ENCODE measurements at regions not wholly inside any gene's neighbourhood (a gene's known extent, or its start where the extent isn't known, plus 50 kb on each side); places are given as distances from the start of the nearest gene placed in this dataset.
"Not testable (repeated sequence)": the region's sequence is repeated elsewhere in the genome, so short reads cannot be mapped to it uniquely, and the experiment has no call there.

- intact Hi-C loops (cut with DNase I); DNase-seq; ATAC-seq: not testable (repeated sequence)
Observed at GRCh38 chr11:100409267-100409666, 277.8 kb upstream of the ARHGAP42 start.

DNA sequence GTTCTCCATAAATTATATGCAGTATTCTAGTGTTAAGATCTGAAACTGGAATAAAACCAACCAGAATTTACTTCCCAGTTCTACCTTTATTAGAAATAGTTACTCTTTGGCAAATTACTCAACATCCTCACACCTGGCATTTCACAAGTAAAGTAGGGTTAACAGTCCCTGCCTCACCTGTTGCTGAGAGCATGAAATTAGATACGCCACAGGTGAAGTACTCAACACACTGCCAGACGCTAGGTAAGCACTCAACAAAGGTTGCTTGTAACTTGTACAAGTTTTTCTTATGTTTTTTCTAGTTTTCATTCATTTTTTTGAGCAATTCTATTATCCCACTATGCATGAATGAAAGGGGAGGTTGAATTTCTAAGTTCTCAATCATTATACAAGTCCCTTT, 267.6 kb upstream of the ARHGAP42 start:
- ATAC-seq (no peak), DNase-seq (no peak)
- intact Hi-C loops (cut with DNase I), result no loop called here

DNA sequence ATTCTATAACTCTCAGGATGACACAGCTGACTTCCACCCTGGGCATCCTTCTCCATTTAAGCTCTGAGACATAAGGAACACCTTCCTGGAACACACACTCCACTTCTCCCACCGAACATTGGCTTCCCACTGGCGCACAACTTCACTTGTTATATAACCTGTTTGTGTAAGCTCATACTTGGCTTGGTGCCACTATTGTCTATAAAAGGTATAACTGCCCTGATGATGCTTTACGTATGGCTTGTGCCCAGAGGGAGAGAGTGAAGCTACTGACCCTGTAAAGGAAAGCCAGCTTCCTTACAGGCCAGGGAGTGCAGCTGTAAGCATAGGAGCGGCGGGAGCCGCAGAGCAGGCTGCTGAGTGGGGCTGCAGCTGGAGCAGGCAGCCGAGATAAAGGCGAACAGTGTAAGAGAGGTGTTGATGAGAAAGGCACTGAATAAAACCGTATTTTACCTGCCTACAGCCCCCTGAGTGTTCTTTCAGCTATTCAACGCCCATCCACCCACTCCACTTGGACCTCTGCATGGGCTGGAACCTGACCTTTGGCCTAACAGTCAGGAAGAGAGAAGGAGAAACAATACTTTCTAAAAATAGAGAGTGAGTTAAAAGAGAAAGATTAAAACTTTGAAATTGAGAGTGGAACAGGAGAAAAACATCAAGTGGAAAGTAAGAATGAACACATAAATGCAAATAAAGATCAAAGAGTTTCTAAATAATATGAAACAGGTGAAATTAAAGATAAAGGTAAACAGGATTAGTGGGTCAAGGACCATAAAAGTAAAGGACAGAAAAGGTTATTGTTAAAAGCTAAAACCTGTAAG, 252.1 kb upstream of the ARHGAP42 start:
- ATAC-seq, result no peak
- intact Hi-C loops (cut with DNase I), result no loop called here
- DNase-seq, result no peak

- ATAC-seq, result peak in 1 of 2 donors; percentile 38
- intact Hi-C loops (cut with DNase I), result no loop called here
- no peak for DNase-seq
Observed at GRCh38 chr11:100438376-100438775, 248.7 kb upstream of the ARHGAP42 start.

DNA sequence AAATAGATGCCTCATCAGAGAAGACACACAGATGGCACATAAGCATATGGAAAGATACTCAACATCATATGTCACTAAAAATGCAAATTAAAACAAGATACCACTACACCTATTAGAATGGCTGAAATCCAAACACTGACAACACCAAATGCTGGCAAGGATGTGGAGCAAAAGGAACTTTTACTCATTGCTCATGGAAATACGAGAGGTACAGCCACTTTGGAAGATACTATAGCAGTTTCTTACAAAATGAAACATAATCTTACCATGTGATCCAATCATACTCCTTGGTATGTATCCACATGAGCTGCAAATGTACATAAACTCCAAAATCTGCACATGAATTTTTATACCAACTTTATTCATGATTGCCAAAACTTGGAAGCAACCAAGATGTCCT, 246.0 kb upstream of the ARHGAP42 start:
- DNase-seq (no peak), ATAC-seq (no peak)
- intact Hi-C loops (cut with DNase I), result no loop called here

DNA sequence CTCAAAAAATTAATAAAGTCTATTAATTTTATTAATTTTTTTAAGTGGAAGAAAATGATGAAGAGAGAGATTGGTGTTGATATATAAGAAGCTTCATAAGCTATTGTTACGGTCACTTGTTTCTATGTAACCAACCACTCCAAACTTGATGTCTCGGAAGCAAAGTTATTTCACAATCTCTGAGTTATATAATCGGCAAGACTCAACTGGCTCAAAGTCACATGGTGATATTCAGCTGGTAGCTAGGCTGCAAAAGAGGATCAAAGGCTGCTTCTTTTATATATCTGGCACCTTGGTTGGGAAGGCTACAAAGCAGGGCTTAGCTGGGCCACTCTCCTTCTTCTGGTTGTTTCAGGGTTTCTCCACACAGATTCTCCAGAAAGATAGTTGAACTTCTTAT, 245.1 kb upstream of the ARHGAP42 start:
- DNase-seq (no peak), ATAC-seq (no peak)
- intact Hi-C loops (cut with DNase I), result no loop called here

GRCh38 chr11:100445231-100445735, 241.8 kb upstream of the ARHGAP42 start:
- DNase-seq, result no peak
- ATAC-seq, result peak; percentile 81 to 91
- intact Hi-C loops (cut with DNase I), result no loop called here

GRCh38 chr11:100451801-100452460, 235.2 kb upstream of the ARHGAP42 start:
- ATAC-seq; intact Hi-C loops (cut with DNase I); DNase-seq: not testable (repeated sequence)

- ATAC-seq (no peak), DNase-seq (no peak)
- intact Hi-C loops (cut with DNase I), result no loop called here
Observed at GRCh38 chr11:100459811-100460210, 227.3 kb upstream of the ARHGAP42 start.

- DNase-seq (no peak), ATAC-seq (no peak)
- intact Hi-C loops (cut with DNase I), result no loop called here
Observed at GRCh38 chr11:100460426-100460825, 226.7 kb upstream of the ARHGAP42 start.

- ATAC-seq, result no peak
- intact Hi-C loops (cut with DNase I), result no loop called here
Observed at GRCh38 chr11:100467821-100468508, 219.1 kb upstream of the ARHGAP42 start.

DNA sequence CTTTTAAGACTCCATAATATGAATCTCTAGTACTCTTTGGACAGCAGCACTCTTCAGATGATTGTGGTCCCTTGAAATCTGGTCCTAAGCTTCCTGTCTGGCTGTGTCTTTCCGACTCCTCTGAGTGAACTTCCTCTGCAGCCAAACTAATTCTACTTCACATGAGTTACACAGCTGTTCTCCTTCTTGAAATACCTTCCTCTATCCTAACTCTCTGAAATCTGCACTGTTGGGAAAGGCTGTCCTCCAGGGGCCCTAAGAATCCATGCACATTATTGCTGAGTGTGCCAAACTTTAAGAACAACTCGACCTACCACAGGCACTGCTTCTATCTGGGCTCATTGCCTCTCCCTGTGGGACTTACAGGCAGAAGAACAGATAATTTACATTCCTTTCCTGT, 217.3 kb upstream of the ARHGAP42 start:
- intact Hi-C loops (cut with DNase I), result no loop called here
- DNase-seq, result no peak
- ATAC-seq, result no peak

More at GRCh38 chr11:100467821-100468508, 219.1 kb upstream of the ARHGAP42 start:
- DNase-seq, result no peak

DNA sequence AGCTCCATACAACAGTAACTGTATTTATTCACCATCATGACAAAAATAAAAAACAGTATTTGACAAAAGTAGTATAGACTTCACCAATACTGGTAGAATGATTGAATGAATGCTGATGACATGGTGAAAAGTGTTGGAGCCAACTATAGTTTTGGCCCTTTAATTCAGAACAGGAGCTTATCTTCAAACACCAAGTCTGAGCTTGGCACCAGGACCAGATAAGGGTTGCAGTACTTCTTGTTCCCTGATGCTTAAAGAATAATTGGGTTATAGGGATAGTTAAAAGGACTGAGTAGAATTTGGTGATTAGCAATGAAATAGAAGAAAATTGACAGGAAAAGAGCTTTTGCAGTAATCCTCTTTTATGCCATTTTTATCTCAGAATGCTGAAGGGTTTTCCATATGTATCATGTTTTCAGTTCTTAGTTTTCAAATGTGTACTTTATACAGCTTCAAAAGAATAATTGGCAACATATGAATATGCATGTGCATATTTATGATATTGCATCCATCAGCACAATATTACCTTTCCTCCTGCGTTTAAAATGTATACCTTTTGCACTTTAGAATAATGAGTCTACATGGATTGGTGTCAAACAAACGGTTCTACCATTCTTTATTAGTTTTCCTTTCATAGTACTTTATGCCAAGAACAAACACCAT, 214.2 kb upstream of the ARHGAP42 start:
- DNase-seq, result no peak
- intact Hi-C loops (cut with DNase I), result no loop called here
- no peak for ATAC-seq

DNA sequence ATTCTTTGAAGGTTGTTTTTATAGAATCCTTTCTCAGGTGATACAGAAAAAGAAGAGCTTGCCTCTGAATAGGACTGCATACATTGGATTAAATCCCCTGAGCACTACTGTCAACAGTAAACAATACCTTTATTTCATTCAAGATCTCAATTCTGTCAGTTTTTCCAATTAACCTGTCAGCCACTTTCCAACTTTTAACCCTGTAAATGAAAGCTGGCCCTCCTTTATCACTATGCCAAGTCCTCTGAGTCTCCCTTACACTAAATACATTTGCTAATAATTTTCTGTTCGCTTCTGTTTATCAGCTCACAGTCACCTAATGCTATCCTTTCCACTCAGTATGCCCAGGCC, 213.7 kb upstream of the ARHGAP42 start:
- intact Hi-C loops (cut with DNase I), result no loop called here
- DNase-seq (no peak), ATAC-seq (no peak)

- ATAC-seq (no peak), DNase-seq (no peak)
- intact Hi-C loops (cut with DNase I), result no loop called here
Observed at GRCh38 chr11:100484948-100485347, 202.1 kb upstream of the ARHGAP42 start.

DNA sequence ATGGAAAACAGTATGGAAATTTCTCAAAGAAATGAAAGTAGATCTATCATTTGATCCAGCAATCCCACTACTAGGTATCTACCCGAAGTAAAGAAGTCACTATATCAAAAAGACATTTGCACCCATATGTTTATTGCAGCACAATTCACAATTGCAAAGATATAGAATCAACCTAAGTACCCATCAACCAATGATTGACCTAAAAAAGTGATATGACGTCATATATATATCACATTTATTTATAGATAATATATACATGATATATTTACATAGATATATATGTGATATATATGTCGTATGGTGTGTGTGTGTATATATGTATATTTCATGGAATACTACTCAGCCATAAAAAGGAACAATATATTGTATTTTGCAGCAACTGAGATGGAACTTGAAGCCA, 188.3 kb upstream of the ARHGAP42 start:
- intact Hi-C loops (cut with DNase I), result no loop called here
- DNase-seq (no peak), ATAC-seq (no peak)

DNA sequence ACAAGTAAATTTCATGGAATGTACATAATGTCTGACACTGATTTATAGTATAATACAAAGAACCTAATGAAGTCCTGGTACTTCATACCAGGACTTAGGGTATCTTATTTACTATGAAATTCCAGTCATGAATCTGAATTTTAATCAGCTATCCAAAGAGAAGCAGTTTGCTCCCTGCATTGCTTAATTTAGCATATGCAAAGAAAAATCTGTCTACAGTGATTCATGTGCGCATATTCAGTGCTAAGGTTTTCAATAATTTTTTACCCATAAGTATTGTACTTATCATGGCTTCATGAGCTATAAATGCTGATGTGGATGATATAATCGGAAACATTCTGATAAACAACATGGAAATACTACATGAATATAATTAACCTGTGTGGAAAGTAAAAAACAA, 185.6 kb upstream of the ARHGAP42 start:
- intact Hi-C loops (cut with DNase I), result no loop called here
- ATAC-seq, result no peak
- no peak for DNase-seq

- intact Hi-C loops (cut with DNase I), result no loop called here
- no peak for DNase-seq
- ATAC-seq, result no peak
Observed at GRCh38 chr11:100512475-100512874, 174.6 kb upstream of the ARHGAP42 start.

DNA sequence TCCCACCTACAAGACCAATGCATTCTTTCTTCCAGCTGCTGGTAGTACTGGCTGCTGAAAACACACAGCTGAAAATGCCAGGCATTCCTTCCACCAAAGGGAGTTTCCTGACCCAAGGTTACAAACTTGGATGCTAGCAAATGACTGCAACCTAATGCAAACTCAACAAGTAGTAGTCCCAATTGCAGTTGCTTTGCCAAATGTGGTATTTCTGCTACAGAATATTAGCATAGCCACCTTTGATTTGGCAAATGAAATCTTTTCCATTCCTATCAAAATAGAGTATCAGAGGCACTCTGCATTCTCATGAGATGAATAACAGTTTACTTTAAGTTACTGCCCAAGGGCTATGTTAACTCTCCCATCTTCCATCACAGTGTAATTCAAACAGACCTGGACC, 172.0 kb upstream of the ARHGAP42 start:
- no peak for ATAC-seq
- intact Hi-C loops (cut with DNase I), result no loop called here
- no peak for DNase-seq

DNA sequence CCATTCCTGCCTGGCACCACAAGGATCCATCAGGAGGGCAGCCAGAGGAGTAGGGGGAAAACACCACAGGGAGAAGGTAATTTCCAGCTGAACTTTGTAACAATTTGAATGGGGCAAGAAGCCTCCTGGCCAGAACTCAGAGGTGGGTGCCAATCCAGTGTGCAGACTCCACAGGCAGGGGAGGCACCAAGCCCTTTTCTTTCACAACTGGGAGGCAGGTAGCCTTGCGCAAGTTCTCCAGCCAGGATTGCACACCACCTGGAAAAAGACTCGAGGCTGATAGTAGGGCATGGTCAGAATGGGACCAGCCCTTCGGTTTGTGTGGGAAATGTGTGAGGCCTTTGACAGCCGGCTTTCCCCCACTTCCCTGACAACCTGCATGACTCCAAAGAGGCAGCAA, 161.9 kb upstream of the ARHGAP42 start:
- intact Hi-C loops (cut with DNase I), result no loop called here
- ATAC-seq, result no peak
- DNase-seq, result no peak
